HG02973 (cell line): ENCODE measurements at regions not wholly inside any gene's neighbourhood (a gene's known extent, or its start where the extent isn't known, plus 50 kb on each side); places are given as distances from the start of the nearest gene placed in this dataset.
A peak's percentile ranks its signal among the peaks of the same experiment; 100 is the strongest.
"Not testable (repeated sequence)": the region's sequence is repeated elsewhere in the genome, so short reads cannot be mapped to it uniquely, and the experiment has no call there.

Experiments
- ATAC-seq: cut with Tn5 transposase; IDR thresholded peaks from one replicate; pipeline ENCODE4 v1.9.1; 2021; ENCODE audit warnings: moderate library complexity; ENCODE audit not compliant: unreplicated experiment

DNA sequence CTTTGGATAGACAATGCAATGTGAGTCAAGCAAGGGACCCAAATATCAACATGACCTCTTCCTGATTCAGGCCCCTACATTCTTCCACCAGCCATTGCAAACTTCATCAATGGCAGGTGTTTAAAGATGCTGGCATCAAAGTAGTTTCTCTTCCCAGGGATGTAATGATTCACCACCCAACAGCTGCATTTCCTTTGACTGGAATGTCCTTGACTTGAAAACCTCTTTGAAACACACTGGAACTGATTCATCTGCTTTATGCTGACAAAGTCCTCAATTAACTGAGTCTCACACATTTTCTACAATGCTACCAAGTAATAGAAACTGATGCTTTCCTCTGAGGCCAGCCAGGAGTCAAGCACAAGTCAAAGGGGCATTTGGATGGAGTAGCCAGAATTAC, 385.5 kb downstream of the GBE1 start:
- no peak for ATAC-seq

DNA sequence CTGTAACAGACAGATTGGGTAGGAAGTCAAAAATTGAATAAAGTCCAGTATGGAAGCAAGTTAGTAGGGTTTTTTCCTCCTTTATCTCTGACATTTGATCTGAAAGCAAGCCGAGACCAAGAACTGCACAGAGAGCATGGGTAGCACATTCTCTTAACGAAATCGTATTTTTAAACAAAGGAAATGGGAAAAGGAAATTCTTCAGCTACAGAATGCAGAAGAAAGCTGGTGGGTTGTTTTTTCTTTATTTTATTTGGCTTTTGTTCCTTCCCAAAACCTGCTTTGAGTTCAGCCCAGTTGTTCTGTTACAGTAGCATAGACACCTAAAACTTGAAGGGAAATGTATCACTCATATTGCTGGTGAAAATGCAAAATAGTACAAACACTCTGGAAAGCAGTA, 397.0 kb downstream of the GBE1 start:
- ATAC-seq: no peak

- ATAC-seq: no peak
These were observed 397.6 kb downstream of the GBE1 start for GRCh38 chr3:81363816-81364215.

DNA sequence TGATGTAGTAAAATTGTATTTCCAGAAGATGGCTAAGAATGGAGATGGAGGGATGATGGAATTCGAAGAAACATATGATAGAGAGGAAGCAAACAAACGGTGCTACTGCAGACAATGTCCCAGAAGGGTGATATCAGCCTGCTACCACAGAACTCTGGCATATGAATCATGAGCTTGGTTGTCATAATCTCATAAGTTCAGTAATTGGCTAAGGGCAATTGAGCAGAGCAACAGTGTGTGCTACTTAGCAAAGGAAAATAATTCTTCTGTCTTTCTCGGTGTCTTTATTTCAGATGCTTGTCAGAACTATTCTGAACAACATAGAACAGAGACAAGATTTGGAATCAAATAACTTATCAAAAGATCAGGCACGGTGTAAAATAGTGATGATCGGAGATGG, 407.3 kb downstream of the GBE1 start:
- ATAC-seq: no peak

- no peak for ATAC-seq
These were observed 408.6 kb downstream of the GBE1 start for GRCh38 chr3:81352867-81353266.

DNA sequence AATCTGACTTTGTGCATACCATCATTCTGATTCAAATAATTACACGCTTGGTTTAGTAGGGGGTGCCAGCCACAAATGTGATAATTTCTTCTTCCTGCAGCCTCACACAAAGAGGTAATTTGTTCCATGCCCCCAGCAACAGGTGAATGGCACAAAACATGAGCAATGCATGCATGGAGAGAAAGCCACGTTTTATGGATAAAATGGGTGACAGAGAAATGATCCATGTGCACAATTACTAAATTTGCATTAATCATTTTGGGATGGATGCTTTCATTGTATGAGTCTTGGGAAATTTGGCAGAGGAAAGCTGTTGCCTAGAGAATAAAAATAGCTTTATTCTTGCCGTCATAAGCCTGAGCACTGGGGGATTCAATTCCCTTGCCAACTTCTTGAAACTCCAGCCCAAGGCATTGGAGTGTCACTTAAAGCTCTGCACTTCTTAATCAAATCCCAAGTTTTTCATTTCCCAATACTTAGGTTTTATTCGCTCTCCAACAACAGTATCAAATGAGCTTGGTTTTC, 411.6 kb downstream of the GBE1 start:
- no peak for ATAC-seq

DNA sequence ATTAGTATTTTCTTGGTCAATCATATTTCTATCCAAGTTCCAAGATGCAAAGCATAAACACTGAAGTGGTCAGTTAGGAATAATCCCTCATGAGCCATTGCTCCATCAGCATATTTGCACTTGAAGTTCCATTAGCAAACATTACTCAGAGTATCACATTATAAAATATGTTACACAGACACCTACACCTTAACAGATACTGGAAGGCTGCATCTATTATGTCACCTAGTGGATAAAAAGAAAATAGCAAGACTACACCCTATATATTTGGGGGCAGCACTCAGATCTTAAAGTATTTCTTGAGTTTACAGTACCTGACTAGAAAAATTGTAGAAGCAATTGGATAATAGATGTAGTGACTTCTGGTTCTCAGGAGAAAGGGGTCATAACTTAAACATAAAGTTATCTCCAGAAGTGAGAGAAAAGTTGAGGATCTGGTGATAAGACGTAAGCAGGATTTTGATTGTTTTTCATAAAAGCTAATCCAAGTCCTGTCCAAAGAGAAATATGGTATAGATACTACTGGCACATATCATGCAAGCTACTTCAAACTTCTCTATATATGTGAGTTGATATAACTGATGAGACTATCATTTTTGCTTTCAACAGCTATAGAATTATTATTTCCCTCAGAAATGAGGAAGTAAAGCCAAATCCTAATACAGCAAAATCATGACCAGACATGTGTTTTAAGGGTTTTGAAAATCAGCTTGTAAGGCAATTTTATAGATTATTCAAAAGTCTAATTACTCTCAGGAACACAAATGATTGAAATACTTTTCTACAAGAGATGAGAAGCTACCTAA, 422.2 kb downstream of the GBE1 start:
- ATAC-seq: peak; percentile 89

GRCh38 chr3:81336470-81336869, 425.0 kb downstream of the GBE1 start:
- no peak for ATAC-seq

GRCh38 chr3:81329835-81330234, 431.6 kb downstream of the GBE1 start:
- ATAC-seq: not testable (repeated sequence)

DNA sequence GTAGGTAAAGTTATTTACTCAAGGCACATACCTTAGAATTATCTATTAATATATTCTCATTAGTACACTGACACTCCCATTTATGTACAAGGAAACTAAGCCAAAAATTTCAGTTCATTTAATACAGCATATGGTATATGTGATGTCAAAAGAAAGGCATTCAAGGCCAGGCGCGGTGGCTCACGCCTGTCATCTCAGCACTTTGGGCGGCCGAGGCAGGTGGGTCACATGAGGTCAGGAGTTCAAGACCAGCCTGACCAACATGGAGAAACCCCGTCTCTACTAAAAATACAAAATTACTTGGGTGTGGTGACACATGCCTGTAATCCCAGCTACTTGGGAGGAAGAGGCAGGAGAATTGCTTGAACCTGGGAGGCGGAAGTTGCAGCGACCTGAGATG, 435.2 kb downstream of the GBE1 start:
- ATAC-seq: no peak

DNA sequence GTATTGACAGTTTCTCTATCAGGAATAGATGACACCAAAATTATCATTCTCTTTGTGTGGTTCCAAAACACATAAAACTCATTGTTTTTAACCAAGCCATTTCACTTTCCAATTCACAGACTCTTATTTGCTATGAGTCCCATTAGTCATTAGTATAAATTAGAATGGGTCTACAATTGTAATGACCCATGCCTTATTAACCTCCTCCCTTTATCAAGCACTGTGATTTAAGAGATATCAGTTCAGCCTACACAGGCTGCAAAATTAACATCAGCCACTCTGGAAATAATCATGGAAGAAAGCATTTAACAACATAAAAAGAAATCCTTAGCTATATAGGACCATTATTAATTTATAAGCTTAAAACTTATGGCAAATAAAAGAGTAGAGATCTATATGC, 440.6 kb downstream of the GBE1 start:
- ATAC-seq: no peak

- ATAC-seq: no peak
These were observed 446.4 kb downstream of the GBE1 start for GRCh38 chr3:81315030-81315429.

- ATAC-seq: no peak
These were observed 450.1 kb downstream of the GBE1 start for GRCh38 chr3:81311321-81311720.

DNA sequence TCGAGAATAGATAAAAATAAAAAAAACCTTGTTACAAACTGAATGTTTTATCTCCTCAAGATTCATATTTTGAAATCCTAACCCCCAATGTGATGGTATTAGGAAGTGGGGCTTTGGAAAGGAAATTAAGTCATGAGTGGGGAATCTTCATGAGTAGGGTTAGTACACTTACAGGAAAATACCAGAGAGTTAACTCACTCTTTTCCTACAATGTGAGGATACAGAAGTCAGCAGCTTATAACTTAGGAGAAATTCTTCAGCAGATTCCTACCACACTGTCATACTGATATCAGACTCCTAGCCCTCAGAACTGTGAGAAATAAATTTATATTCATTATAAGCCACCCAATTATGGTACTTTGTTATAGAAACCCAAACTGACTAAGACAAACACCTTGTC, 453.1 kb downstream of the GBE1 start:
- no peak for ATAC-seq

DNA sequence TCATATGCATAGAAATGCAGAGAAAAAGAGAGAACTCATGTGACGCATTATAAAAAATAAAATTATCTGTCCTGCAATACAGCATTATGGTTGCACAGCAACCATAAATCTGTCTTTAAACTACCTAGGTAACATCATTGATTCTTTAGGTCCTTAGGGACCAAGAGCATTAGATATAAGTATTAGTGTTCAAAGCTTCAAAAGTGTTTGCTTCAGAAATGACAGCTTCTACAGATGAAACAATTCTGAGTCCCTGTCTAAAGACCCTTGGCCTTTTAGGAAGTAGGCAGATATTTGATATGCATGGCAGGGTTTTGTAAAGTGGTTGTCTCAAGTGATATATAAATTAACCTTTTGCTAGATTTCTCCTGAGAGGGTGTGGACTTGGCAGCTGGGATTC, 454.2 kb downstream of the GBE1 start:
- ATAC-seq: no peak

- ATAC-seq: no peak
These were observed 458.1 kb downstream of the GBE1 start for GRCh38 chr3:81303321-81303720.

DNA sequence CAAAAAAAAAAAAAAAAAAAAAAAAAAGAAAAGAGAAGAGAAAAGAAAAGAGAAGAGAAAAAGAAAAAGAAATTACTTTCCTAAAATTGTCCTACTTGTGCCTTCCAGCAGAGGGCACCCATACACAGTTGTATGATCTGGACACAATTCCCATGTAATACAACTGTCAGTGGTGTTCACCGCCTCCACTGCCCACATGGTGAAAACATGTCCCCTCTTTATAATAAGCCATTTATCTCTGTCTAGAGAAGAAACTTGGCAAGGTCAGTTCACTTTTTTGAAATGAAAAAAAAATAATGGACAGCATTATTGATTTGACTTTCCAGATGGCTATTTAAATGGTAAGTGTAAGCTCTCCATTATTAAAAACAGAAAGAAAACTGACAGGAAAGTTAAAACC, 459.4 kb downstream of the GBE1 start:
- peak; percentile 76 for ATAC-seq

GRCh38 chr3:81301230-81301629, 460.2 kb downstream of the GBE1 start:
- ATAC-seq: no peak

- no peak for ATAC-seq
These were observed 461.0 kb downstream of the GBE1 start for GRCh38 chr3:81300324-81300927.

DNA sequence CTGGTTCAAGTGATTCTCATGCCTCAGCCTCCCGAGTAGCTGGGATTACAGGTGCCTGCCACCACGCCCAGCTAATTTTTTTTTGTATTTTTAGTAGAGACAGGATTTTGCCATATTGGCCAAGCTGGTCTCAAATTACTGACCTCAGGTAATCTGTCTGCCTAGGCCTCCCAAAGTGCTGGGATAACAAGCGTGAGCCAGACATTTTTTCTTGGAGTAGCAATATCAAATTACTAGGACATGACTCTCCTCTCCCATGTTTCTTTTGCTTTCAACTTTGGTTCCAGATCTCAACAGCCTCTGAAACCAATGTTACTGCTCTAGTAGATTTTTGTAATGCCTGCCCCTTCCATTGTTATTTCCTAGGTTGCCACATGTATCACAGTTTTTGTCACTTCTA, 462.0 kb downstream of the GBE1 start:
- no peak for ATAC-seq

DNA sequence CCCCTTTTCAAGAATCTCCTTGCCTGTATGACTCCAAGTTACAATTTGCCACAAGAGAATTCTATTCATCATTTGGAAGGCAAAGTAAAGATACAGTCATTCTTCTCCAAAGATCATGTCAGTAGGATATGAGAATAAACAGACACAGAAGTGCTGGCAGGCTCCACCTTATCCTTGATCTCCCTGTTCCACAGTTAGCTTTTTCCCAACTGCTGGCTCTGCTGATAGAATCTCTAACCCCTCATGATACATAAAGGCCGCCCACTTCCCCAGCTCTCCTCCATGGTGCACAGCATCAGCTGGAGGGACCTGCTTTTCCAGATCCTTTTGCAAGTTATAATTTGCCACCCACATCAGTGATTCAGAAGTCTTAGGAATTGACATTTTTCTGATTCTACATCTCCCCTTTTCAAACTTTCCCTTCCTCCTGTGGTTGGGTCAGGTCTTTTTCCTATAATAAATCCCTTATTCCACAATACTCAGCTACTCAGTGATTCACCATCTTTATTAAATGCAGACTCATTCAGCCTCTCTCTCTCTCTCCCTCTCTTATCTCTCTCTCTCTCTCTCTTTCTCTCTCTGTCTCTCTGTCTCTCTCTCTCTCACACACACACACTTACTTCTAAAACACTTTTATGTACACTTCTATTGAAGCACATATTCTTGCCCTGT, 465.4 kb downstream of the GBE1 start:
- ATAC-seq: no peak

GRCh38 chr3:81293156-81293555, 468.3 kb downstream of the GBE1 start:
- no peak for ATAC-seq
